HG02678 (cell line): ENCODE measurements at regions not wholly inside any gene's neighbourhood (a gene's known extent, or its start where the extent isn't known, plus 50 kb on each side); places are given as distances from the start of the nearest gene placed in this dataset.
"Not testable (repeated sequence)": the region's sequence is repeated elsewhere in the genome, so short reads cannot be mapped to it uniquely, and the experiment has no call there.

ENCODE experiments used
- ATAC-seq: cut with Tn5 transposase; IDR thresholded peaks from one replicate; pipeline ENCODE4 v1.9.1; 2021; ENCODE audit warnings: mild to moderate bottlenecking, moderate library complexity; ENCODE audit not compliant: unreplicated experiment

GRCh38 chrX:137646472-137646871, 80.5 kb downstream of the ZIC3 start:
- no peak for ATAC-seq

DNA sequence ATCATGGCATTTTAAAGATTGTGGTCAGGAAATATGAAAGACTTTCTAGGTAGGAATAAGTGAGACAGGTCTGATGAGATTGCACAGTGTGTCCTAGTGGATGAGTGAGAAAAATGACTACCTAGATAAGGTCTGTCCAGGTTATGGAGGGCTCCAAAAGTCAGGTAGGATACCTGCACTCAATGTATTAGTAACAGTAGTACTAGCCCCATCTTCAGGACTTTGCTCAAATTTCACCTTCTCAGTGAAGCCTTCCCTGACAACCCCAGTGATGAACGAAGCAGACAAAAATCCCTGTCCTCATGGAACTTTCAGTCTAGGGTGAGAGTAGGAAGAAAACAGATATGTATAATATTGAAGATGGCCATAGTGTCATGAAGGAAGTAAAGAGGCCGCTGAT, 85.7 kb downstream of the ZIC3 start:
- ATAC-seq = no peak

DNA sequence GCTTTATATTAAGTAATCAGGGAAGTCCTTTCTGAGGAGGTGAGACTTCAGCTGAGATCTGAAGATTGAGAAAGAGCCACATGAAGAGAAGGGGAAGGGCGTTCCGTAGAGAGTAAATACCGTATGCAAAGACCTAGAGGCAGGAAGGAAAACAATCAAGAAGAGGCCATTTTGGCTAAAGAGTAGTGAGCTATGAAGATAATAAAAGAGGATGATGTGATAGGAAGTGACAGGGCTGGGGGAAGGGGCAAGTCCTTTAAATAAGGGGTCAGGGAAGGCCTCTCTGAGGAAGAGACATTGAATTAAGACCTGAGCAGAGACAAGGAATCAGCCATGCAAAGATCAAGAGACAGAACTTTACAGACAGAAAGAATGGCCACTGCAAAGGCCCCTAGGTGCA, 86.2 kb downstream of the ZIC3 start:
- ATAC-seq = no peak

GRCh38 chrX:137654481-137654880, 88.6 kb downstream of the ZIC3 start:
- no peak for ATAC-seq

- no peak for ATAC-seq
Measured at GRCh38 chrX:137667776-137668175, 101.8 kb downstream of the ZIC3 start.

DNA sequence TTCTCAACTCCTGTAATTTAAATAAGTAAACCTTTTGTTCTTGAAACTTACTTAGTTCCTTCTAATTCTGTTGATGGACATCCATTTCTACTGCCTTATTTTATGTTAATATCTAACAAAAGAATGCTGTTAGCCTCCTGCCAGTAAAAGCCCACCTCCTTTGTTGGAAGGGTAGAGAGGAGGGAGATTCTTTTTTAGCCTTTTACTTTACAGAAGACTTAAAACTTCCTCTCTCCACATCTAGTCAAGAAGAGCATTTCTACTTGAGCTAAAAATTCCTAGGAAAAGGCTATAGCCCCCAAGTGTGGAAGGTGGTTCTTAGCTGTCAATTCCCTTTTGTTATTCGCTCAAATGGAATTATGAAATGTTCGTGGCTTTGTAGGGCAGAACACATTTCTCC, 118.7 kb downstream of the ZIC3 start:
- ATAC-seq = no peak

GRCh38 chrX:137695417-137695816, 129.5 kb downstream of the ZIC3 start:
- ATAC-seq = no peak

DNA sequence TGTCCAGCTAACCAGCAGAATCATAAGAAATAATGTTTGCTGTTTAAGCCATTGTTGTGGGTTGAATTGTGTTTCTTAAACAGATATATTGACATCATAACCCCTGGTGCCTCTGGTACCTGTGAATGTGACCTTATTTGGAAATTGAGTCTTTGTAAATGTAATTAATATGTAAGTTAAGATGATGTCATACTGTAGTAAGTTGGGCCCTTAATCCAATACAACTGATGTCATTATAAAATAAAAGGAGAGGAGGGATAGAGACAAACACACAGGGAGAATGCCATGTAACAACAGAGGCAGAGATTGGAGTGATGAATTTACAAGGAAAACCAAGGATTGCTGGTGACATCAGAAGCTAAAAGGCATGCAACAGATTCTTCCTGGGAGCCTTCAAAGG, 141.4 kb downstream of the ZIC3 start:
- ATAC-seq = no peak

GRCh38 chrX:137742846-137743245, 176.9 kb downstream of the ZIC3 start:
- ATAC-seq = no peak

DNA sequence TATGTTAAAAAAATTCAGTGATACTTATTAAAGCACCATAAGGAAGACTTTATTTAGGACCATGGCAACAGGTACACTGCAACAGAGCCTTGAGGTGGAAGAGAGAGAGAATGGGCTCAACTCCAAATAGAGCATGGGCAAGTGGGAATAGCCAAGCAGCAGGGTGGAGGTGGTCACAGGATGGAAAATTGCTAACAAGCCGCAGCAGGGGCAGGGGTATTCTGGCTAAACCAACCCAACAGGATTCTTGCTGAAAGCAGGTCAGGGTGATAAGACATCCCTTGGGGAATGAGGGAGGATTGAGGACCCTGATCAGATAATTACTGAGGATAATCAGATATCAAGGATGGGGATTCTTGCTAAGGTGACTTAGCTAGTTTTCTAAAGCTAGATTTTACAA, 177.5 kb downstream of the ZIC3 start:
- no peak for ATAC-seq

GRCh38 chrX:137746289-137746688, 180.4 kb downstream of the ZIC3 start:
- no peak for ATAC-seq

DNA sequence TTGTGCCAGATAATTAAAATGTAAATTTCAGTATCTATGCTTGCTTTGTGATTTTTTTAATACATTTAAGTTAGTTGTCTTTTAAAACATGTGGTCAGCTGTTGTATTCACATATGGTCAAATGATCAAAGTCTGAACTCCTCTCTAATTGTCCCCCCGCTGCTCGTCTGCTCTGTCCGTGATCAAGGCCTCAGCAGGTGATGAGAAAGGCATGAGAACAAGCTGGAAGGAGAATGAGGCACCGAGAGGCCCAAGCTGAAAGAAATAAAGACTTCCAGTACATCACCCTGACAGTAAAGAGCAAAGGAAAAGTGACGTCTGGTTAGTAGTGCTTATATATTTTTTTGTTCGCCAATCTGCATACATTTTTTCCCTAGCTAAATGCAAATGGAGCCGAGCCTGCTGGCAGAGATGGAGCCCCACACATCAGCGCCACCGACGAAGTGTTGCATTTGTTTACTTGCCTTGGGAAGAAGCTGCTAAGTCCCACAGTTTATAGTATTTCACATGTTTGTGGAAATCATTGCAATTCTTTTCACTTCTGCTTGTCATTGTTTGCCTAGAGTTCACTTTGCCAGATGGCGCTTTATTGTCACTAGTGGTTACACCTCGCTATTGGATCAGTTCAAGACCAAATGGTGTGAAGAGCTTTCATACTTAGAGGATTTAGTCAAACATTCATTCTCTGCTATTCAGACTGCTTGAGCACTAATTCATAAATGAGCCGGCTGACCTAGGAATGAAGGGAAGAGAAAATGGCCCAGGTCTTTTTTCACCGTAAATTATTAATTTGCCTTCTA, 181.5 kb downstream of the ZIC3 start:
- no peak for ATAC-seq

DNA sequence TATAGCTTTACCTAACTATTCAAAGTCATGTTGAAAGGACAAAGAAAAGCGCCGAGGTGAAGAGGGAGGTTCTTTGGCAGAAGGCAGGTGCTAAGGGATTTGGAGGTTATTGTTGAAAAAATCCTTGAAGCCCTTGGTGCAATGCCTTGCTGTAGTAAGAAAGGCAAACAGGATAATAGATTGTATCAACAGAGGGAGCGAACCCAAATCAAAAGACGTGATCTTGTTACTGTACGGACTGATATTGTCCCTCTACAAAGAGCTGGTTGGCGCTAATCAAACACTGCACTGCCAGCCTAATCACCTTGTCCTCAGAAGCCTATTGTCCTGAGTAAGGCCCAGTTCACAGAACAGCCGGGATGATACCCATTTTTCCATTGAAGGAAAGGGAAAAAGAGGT, 182.9 kb downstream of the ZIC3 start:
- ATAC-seq = no peak

DNA sequence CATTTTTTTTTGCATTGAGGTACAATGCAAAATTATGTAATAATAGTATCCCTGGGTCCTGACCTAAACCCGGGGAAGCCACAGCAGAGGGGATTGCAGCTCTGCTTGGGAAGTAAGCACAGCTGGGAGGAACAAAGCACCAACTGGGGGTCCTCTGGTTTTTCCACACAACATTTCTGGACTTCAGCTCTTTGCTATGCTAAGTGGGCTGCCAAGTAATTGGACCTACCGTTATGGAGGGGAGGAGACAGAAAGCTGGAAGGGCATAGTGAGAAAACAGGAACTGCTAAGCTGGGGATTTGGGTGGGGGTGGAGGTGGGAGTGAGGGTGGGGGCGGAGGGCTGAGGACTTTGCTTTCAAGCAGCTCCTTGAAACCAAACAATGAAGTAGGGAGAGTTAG, 183.3 kb downstream of the ZIC3 start:
- no peak for ATAC-seq

DNA sequence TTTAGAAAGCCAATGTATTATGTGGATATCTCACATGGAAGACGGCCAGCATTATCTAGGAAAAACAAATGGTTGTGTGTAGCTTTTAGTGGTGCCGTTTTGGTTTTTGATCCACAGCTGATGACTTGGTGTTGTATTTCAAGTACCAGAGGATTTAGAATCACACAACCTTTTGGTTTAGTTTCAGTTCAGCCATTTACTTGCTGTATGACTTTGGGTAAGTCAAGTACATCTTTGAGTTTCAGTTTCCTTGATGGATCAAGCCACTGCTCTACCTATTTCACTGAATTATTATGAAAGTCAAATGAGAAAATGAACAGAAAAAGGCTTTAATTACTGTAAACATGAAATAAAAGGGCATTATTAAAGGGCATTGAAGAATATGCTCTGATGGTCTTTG, 205.6 kb downstream of the ZIC3 start:
- ATAC-seq = no peak

DNA sequence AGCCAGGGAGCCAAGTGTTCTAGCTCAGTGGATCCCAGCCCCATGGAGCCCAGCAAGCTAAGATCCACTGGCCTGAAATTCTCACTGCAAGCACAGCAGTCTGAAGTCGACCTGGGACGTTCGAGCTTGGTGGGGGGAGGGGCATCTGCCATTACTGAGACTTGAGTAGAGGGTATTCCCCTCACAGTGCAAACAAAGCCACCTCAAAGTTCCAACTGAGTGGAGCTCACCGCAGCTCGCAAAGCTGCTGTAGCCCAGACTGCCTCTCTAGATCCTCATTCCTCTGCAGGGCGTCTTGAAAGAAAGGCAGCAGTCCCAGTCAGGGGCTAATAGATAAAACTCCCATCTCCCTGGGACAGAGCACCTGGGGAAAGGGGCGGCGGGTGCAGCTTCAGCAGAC, 226.3 kb downstream of the ZIC3 start:
- ATAC-seq = no peak

DNA sequence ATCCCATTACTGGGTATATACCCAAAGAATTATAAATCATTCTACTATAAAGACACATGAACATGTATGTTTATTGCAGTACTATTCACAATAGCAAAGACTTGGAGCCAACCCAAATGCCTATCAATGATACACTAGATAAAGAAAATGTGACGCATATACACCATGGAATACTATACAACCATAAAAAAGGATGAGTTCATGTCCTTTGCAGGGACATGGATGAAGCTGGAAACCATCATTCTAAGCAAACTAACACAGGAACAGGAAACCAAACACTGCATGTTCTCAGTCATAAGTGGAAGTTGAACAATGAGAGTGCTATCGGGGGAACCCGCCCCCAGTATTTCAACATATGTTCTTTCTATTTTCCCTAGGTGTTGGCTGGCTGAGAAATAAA, 232.0 kb downstream of the ZIC3 start:
- not testable (repeated sequence) for ATAC-seq

DNA sequence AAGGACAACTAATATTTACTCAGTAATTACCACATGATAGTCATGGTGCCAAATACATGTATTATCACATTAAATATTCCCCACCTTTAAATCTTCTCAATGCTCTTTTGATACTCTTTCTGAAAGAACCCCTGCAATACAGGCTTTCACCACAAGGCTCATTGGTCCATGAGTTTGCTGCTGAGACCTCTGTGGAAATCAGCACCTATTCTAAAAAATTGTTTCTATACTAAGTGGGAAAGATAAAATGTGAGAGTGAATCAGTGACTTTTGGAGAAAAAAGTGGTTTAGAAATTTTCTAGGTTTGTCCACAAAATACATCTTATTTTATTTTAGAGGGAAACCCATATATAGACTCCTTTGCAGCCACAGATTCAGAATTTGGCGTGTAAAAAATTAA, 257.3 kb downstream of the ZIC3 start:
- no peak for ATAC-seq

DNA sequence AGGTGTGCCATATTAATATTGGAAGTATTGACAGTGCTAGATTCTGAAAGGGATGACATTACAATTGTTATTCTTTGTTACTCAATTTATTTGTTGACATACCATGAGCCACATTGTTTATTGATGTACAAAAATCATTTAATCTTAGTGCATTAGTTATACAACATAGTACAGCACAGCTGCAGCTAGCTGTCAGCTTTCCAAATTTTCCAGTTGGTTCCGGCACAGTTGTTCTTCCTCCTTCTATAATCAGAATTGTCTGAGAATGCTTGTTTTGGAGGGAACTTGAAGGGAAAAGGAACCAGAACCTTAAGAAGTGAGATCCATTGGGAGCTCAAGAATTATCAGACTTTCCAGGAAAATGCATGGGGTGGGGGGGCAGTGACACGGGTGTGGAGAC, 281.4 kb downstream of the ZIC3 start:
- ATAC-seq = no peak

- no peak for ATAC-seq
Measured at GRCh38 chrX:137848266-137848905, 282.5 kb downstream of the ZIC3 start.

GRCh38 chrX:137852502-137852901, 286.6 kb downstream of the ZIC3 start:
- no peak for ATAC-seq

GRCh38 chrX:137855490-137855889, 289.6 kb downstream of the ZIC3 start:
- no peak for ATAC-seq

GRCh38 chrX:137858106-137858505, 292.2 kb downstream of the ZIC3 start:
- no peak for ATAC-seq
